ENCODE measurements at regions not wholly inside any gene's neighbourhood (a gene's known extent, or its start where the extent isn't known, plus 50 kb on each side); places are given as distances from the start of the nearest gene placed in this dataset.
A peak's percentile ranks its signal among the peaks of the same experiment; 100 is the strongest.

DNA sequence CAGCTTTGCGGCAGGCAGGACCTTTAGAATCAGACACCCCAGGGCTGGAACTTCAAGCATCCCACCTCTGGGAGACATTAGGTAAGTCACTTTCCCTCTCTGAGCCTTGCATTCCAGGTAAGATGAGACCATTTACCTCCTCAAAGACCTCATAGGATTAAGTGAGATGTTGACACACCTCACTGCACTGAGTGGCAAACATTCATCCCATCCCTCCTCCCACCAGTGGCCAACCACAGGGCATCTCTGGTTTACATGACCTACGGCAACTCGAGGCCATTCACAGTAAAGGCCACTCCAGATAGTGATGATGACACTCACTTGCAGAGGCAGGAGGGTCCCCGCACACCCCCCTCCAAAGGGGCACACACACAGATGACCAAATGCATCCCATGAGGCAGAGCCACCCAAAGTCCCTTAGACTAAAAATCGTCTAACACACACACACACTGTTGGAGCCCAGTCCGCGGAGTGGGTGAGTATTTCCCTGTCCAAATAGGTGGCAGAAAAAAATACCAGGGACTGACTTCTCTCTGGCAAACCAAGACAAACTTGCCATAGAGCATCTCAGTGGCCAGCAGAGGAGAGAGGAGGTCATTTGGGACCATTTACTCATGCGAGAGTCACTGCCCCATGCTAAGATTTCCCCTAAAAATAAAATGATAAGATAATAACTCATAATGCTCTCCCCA lies 454.9 kb downstream of the SOX9 start:
- H3K27me3 ChIP-seq (replicated peaks in 1 of 2; ENCODE audit: control insufficient read depth in 2 of 2, extremely low read depth in 1 of 2, insufficient read depth in 2 of 2, low read length in 1 of 2) = peaks cover 0 to 41% of the 10 kb centered on the region in 2 experiments
- H3K27me3 Mint-ChIP-seq = peaks cover 21 to 28% of the 10 kb centered on the region in 2 donors
- no peaks in the 10 kb centered on the region for H3K4me1 ChIP-seq (ENCODE audit: control insufficient read depth in 1 of 2, extremely low read depth in 1 of 2, insufficient read depth in 2 of 2, low read length in 2 of 2)
- POLR2A ChIA-PET = no interaction called here
- WGBS (ENCODE audit: insufficient coverage) = 50% methylated on average over 3 of the region's 8 CpGs
- CTCF ChIA-PET = no interaction called here
- no peaks in the 10 kb centered on the region for H3K9me3 ChIP-seq
- no peak overlapping the region for H3K27ac Mint-ChIP-seq
- no peak overlapping the region for H3K4me3 ChIP-seq (ENCODE audit: control insufficient read depth in 1 of 2, extremely low read depth in 1 of 2, low read length in 1 of 2)
- H3K27ac ChIP-seq (ENCODE audit: low read length) = no peak overlapping the region
- H3K9me3 Mint-ChIP-seq = no peaks in the 10 kb centered on the region
- H3K36me3 Mint-ChIP-seq = no peaks in the 10 kb centered on the region
- no peaks in the 10 kb centered on the region for H3K36me3 ChIP-seq (ENCODE audit: control insufficient read depth in 2 of 2, extremely low read depth in 1 of 2, insufficient read depth in 1 of 2, low read length in 1 of 2)
- H3K4me3 Mint-ChIP-seq = no peak overlapping the region
- ATAC-seq (replicated peaks in 1 of 4) = no peak
- no peaks in the 10 kb centered on the region for H3K4me1 Mint-ChIP-seq
- no peak for DNase-seq

DNA sequence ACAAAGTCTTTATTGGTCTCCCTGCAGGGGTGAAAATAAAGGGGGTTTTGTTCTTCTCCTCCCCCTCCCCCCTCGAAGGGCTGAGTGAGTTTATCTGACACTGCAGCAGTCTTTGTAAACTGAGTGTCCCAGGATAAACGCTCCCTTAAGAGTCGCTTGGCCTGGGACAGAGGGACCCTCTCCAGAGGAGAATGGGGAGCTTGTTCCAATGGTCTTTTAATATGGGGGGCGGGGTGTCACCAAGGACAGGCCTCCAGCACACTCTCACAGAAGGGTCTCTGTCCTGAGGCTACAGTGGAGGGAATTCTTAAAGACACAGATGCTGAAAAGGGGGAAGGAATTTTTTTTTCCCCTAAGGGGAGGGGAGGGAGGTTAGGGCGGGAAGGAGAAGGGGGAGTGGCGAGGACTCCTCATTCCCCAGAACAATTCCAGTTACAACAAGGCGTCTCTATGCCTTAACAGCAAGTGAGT lies 455.5 kb downstream of the SOX9 start:
- H3K9me3 ChIP-seq = no peaks in the 10 kb centered on the region
- no peak overlapping the region for H3K27ac Mint-ChIP-seq
- no peaks in the 10 kb centered on the region for H3K36me3 ChIP-seq (ENCODE audit: control insufficient read depth in 2 of 2, extremely low read depth in 1 of 2, insufficient read depth in 1 of 2, low read length in 1 of 2)
- ChIA-PET POLR2A (no interaction called here), CTCF (no interaction called here)
- no peaks in the 10 kb centered on the region for H3K36me3 Mint-ChIP-seq
- ATAC-seq (replicated peaks in 1 of 4) = no peak
- H3K4me1 ChIP-seq (ENCODE audit: control insufficient read depth in 1 of 2, extremely low read depth in 1 of 2, insufficient read depth in 2 of 2, low read length in 2 of 2) = no peaks in the 10 kb centered on the region
- H3K27ac ChIP-seq (ENCODE audit: low read length) = no peak overlapping the region
- H3K4me3 Mint-ChIP-seq = no peak overlapping the region
- no peak overlapping the region for H3K4me3 ChIP-seq (ENCODE audit: control insufficient read depth in 1 of 2, extremely low read depth in 1 of 2, low read length in 1 of 2)
- DNase-seq = no peak
- H3K4me1 Mint-ChIP-seq = no peaks in the 10 kb centered on the region
- H3K9me3 Mint-ChIP-seq = no peaks in the 10 kb centered on the region
- H3K27me3 Mint-ChIP-seq = peaks cover 21 to 28% of the 10 kb centered on the region in 2 donors
- H3K27me3 ChIP-seq (replicated peaks in 1 of 2; ENCODE audit: control insufficient read depth in 2 of 2, extremely low read depth in 1 of 2, insufficient read depth in 2 of 2, low read length in 1 of 2) = peaks cover 0 to 41% of the 10 kb centered on the region in 2 experiments
- WGBS (ENCODE audit: insufficient coverage) = no CpG with 5 or more reads among the region's 7 CpGs

DNA sequence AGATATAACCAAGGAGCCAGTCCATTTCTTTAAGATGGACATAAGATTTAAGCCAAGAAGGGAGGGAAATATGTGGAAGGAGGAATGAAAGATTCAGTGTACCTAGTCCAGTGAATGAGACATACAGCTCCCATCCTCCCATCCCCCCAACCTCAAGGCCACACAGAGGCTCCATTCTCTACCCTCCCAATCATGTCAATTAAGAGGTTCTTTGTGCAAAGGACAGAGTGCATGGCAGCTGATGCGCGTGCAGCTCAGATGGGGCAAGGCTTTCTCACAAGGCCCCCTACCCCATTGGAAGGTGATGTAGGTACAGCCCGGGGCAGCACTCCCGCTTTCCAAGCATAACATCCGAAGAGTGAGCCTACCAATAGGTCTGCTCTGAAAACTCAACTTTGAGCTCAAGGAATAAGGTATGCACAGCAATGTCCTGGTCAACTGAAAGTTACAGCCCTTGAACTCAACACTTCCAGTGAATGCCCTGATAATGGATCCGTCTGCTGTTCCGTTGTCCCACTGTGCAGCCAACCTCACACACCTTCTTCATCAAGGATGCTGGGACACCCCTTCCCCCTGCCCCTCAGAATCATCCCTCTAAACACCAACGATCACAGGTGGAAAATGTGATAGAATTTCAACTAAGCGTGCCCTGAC lies 458.1 kb downstream of the SOX9 start:
- ATAC-seq (replicated peaks in 1 of 4) (no peak), DNase-seq (no peak)
- H3K9me3 ChIP-seq = no peaks in the 10 kb centered on the region
- Mint-ChIP-seq H3K9me3 (no peaks in the 10 kb centered on the region), H3K27me3 (peaks cover 19 to 20% of the 10 kb centered on the region in 2 donors), H3K4me1 (no peaks in the 10 kb centered on the region), H3K4me3 (no peak overlapping the region), H3K27ac (no peak overlapping the region), H3K36me3 (no peaks in the 10 kb centered on the region)
- no peak overlapping the region for H3K4me3 ChIP-seq (ENCODE audit: control insufficient read depth in 1 of 2, extremely low read depth in 1 of 2, low read length in 1 of 2)
- POLR2A ChIA-PET = no interaction called here
- H3K4me1 ChIP-seq (ENCODE audit: control insufficient read depth in 1 of 2, extremely low read depth in 1 of 2, insufficient read depth in 2 of 2, low read length in 2 of 2) = no peaks in the 10 kb centered on the region
- WGBS (ENCODE audit: insufficient coverage) = 96% methylated on average over 8 of the region's 9 CpGs
- CTCF ChIA-PET = interaction anchor here in 1 of 2 donors (1.8 kb wide), 1 partner anchor 19 kb away, joined by 5 read pairs; no protein-coding TSS in a partner anchor
- H3K36me3 ChIP-seq (ENCODE audit: control insufficient read depth in 2 of 2, extremely low read depth in 1 of 2, insufficient read depth in 1 of 2, low read length in 1 of 2) = no peaks in the 10 kb centered on the region
- H3K27me3 ChIP-seq (replicated peaks in 1 of 2; ENCODE audit: control insufficient read depth in 2 of 2, extremely low read depth in 1 of 2, insufficient read depth in 2 of 2, low read length in 1 of 2) = peaks cover 0 to 39% of the 10 kb centered on the region in 2 experiments
- no peak overlapping the region for H3K27ac ChIP-seq (ENCODE audit: low read length)

DNA sequence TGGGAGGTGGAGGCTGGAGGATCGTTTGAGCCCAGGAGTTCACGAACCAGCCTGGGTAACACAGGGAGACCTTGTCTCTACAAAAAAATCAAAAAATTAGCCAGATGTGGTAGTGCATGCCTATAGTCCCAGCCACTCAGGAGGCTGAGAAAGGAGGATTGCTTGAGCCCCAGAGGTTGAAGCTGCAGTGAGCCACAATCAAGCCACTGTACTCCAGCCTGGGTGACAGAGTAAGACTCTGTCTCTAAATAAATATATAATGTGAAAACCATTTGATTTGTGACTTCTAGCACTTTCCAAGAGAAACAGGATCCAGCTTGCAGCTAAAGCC lies 459.1 kb downstream of the SOX9 start:
- Mint-ChIP-seq H3K27ac (no peak overlapping the region), H3K36me3 (no peaks in the 10 kb centered on the region), H3K9me3 (no peaks in the 10 kb centered on the region), H3K27me3 (peaks cover 10 to 17% of the 10 kb centered on the region in 2 donors), H3K4me1 (peaks cover 0 to 3% (median 0%) of the 10 kb centered on the region in 3 donors), H3K4me3 (no peak overlapping the region)
- Histone ChIP-seq H3K27me3 (replicated peaks in 1 of 2; ENCODE audit: control insufficient read depth in 2 of 2, extremely low read depth in 1 of 2, insufficient read depth in 2 of 2, low read length in 1 of 2) (peaks cover 0 to 28% of the 10 kb centered on the region in 2 experiments), H3K9me3 (no peaks in the 10 kb centered on the region), H3K4me3 (ENCODE audit: control insufficient read depth in 1 of 2, extremely low read depth in 1 of 2, low read length in 1 of 2) (no peak overlapping the region), H3K27ac (ENCODE audit: low read length) (no peak overlapping the region), H3K36me3 (ENCODE audit: control insufficient read depth in 2 of 2, extremely low read depth in 1 of 2, insufficient read depth in 1 of 2, low read length in 1 of 2) (no peaks in the 10 kb centered on the region), H3K4me1 (ENCODE audit: control insufficient read depth in 1 of 2, extremely low read depth in 1 of 2, insufficient read depth in 2 of 2, low read length in 2 of 2) (no peaks in the 10 kb centered on the region)
- ChIA-PET CTCF (no interaction called here), POLR2A (no interaction called here)
- DNase-seq (no peak), ATAC-seq (replicated peaks in 1 of 4) (no peak)
- no CpG with 5 or more reads among the region's 2 CpGs for WGBS (ENCODE audit: insufficient coverage)

DNA sequence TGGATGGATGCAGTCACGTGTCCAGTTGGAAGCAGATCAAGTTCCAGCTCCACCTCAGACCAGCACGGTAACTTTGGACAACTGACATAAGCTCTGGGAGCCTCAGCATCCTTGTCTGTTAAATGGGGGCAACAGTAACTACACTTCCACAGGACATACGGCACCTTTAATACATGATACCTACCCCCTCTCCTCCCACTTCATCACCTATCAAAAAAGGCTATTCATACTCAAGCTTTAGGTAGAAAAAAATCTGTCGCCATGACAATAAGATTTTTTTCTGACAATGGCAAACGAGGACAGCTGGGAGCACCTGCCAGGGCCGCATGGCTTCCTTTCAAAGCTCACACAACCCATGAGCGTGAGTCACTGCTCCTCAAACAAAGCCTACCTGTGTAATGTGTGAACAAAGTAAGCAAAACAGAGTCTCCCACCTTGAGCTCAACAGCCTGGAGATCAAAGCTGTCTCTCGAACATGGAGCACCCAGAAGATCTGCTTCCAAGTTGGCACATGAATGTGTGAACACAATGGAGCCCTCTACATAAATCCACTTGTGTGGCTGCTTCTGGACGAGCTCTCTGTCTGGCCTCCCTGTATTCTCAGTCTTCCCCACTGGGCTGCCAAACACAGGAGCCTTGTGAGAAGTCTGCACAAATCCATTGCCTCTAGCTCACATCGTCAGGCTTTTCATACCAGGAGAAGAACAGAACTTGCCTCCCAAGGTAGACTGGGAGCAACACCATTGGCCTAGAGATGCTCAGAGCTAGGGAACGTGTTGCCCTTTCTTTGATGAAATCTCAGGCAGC lies 459.7 kb downstream of the SOX9 start:
- Mint-ChIP-seq H3K9me3 (no peaks in the 10 kb centered on the region), H3K27ac (no peak overlapping the region), H3K36me3 (no peaks in the 10 kb centered on the region), H3K4me3 (no peak overlapping the region), H3K4me1 (peaks cover 0 to 3% (median 0%) of the 10 kb centered on the region in 3 donors), H3K27me3 (peaks cover 8 to 17% of the 10 kb centered on the region in 2 donors)
- POLR2A ChIA-PET = no interaction called here
- Histone ChIP-seq H3K9me3 (no peaks in the 10 kb centered on the region), H3K4me1 (ENCODE audit: control insufficient read depth in 1 of 2, extremely low read depth in 1 of 2, insufficient read depth in 2 of 2, low read length in 2 of 2) (no peaks in the 10 kb centered on the region), H3K27me3 (replicated peaks in 1 of 2; ENCODE audit: control insufficient read depth in 2 of 2, extremely low read depth in 1 of 2, insufficient read depth in 2 of 2, low read length in 1 of 2) (peaks cover 0 to 25% of the 10 kb centered on the region in 2 experiments), H3K4me3 (ENCODE audit: control insufficient read depth in 1 of 2, extremely low read depth in 1 of 2, low read length in 1 of 2) (no peak overlapping the region), H3K36me3 (ENCODE audit: control insufficient read depth in 2 of 2, extremely low read depth in 1 of 2, insufficient read depth in 1 of 2, low read length in 1 of 2) (no peaks in the 10 kb centered on the region), H3K27ac (ENCODE audit: low read length) (no peak overlapping the region)
- CTCF ChIA-PET = interaction anchor here in 1 of 2 donors (1.5 kb wide), 1 partner anchor 24 kb away, joined by 4 read pairs; no protein-coding TSS in a partner anchor
- 79% methylated on average over 6 of the region's 11 CpGs for WGBS (ENCODE audit: insufficient coverage)
- DNase-seq (no peak), ATAC-seq (replicated peaks in 1 of 4) (no peak)

DNA sequence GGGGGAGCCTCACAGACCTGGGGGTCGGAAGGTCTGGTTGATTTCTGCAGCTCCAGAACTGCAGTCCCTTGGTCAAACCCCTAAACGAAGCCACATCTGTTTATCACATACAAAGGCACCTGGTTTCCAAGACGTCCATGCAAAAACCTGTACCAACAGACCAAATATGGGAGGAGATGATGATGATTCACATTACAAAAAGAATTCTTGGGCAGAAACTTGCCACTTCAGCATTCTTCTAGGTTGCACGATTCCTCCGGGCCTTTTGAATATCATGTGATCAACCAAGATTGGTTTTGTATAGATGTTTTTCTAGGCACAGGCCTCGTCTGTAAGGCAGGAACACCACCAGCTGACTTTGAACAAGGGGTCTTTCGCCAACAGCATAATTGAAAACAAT lies 466.3 kb downstream of the SOX9 start:
- Mint-ChIP-seq H3K4me1 (peaks cover 27 to 49% (median 33%) of the 10 kb centered on the region in 3 donors), H3K27me3 (peaks cover 17 to 35% of the 10 kb centered on the region in 2 donors), H3K4me3 (no peak overlapping the region), H3K36me3 (no peaks in the 10 kb centered on the region), H3K27ac (peak overlapping the region; percentile 72 to 87), H3K9me3 (no peaks in the 10 kb centered on the region)
- H3K36me3 ChIP-seq (ENCODE audit: control insufficient read depth in 2 of 2, extremely low read depth in 1 of 2, insufficient read depth in 1 of 2, low read length in 1 of 2) = no peaks in the 10 kb centered on the region
- peaks cover 0 to 32% of the 10 kb centered on the region in 2 experiments for H3K27me3 ChIP-seq (replicated peaks in 1 of 2; ENCODE audit: control insufficient read depth in 2 of 2, extremely low read depth in 1 of 2, insufficient read depth in 2 of 2, low read length in 1 of 2)
- POLR2A ChIA-PET = interaction anchor here in 1 of 2 donors (0.6 kb wide), 1 partner anchor 789 kb away, joined by 5 read pairs; no protein-coding TSS in a partner anchor
- DNase-seq (no peak), ATAC-seq (replicated peaks in 1 of 4) (no peak)
- CTCF ChIA-PET = no interaction called here
- no peaks in the 10 kb centered on the region for H3K9me3 ChIP-seq
- H3K4me3 ChIP-seq (ENCODE audit: control insufficient read depth in 1 of 2, extremely low read depth in 1 of 2, low read length in 1 of 2) = no peak overlapping the region
- H3K4me1 ChIP-seq (ENCODE audit: control insufficient read depth in 1 of 2, extremely low read depth in 1 of 2, insufficient read depth in 2 of 2, low read length in 2 of 2) = peaks cover 22 to 24% of the 10 kb centered on the region in 2 experiments
- 87% methylated on average over 3 of the region's 7 CpGs for WGBS (ENCODE audit: insufficient coverage)
- H3K27ac ChIP-seq (ENCODE audit: low read length) = no peak overlapping the region
